CD14-positive monocyte (primary cell): ENCODE measurements at regions not wholly inside any gene's neighbourhood (a gene's known extent, or its start where the extent isn't known, plus 50 kb on each side); places are given as distances from the start of the nearest gene placed in this dataset.

Source experiments
- DNase-seq, 3 donors: peaks; one replicate each; pipeline ENCODE4 v3.0.0-alpha.2; 2011 to 2022
- H2AFZ ChIP-seq: 2 replicates; pipeline ENCODE4 v1.6.0; 2012; ENCODE audit warnings: mild to moderate bottlenecking, low read depth, low read length, inconsistent platforms; ENCODE audit not compliant: insufficient read depth, poor library complexity, severe bottlenecking
- H3K27ac ChIP-seq, 2 donors: 1 replicate in 1 of 2; 2 replicates in 1 of 2; pipeline ENCODE4 v1.5.1; 2012 to 2013; ENCODE audit warnings: low read length in 2 of 2, control low read depth in 1 of 2, inconsistent platforms in 1 of 2, low read depth in 1 of 2, mild to moderate bottlenecking in 1 of 2
- H3K27me3 ChIP-seq, 2 donors: one replicate each; pipeline versions ENCODE4 v1.6.0 to v1.6.1; 2011 to 2013; ENCODE audit warnings: low read length in 2 of 2; ENCODE audit not compliant: control insufficient read depth in 2 of 2, insufficient read depth in 2 of 2
- H3K36me3 ChIP-seq, 2 donors: replicated peaks in 1 of 2; 1 replicate in 1 of 2; 2 replicates in 1 of 2; pipeline versions ENCODE4 v1.5.1 to v1.6.1; 2012 to 2013; ENCODE audit warnings: low read length in 2 of 2, control low read depth in 1 of 2, inconsistent platforms in 1 of 2, mild to moderate bottlenecking in 1 of 2; ENCODE audit not compliant: insufficient read depth in 2 of 2, control insufficient read depth in 1 of 2
- H3K4me1 ChIP-seq, 2 donors: 1 replicate in 1 of 2; 2 replicates in 1 of 2; pipeline versions ENCODE4 v1.5.1 to v1.6.1; 2012 to 2013; ENCODE audit warnings: low read length in 2 of 2, control low read depth in 1 of 2, inconsistent platforms in 1 of 2, mild to moderate bottlenecking in 1 of 2, moderate library complexity in 1 of 2; ENCODE audit not compliant: insufficient read depth in 2 of 2, control insufficient read depth in 1 of 2
- H3K4me2 ChIP-seq: replicated peaks from 2 replicates; pipeline ENCODE3; 2012; ENCODE audit warnings: low read length, moderate library complexity, mild to moderate bottlenecking; ENCODE audit not compliant: poor library complexity, severe bottlenecking; ENCODE audit errors: extremely low read depth
- H3K4me3 ChIP-seq, 3 experiments: fragments of 200-600 bp in 1 of 3; sonication (generic) in 1 of 3; replicated peaks in 1 of 3; 1 replicate in 2 of 3; 2 replicates in 1 of 3; pipeline ENCODE4 v1.5.1; 2011 to 2013; ENCODE audit warnings: low read length in 3 of 3, mild to moderate bottlenecking in 3 of 3, control low read depth in 2 of 3, low read depth in 2 of 3, inconsistent platforms in 1 of 3, moderate library complexity in 1 of 3
- H3K79me2 ChIP-seq: 2 replicates; pipeline ENCODE4 v1.6.0; 2012; ENCODE audit warnings: mild to moderate bottlenecking, control low read depth, inconsistent platforms, low read length, moderate library complexity; ENCODE audit not compliant: insufficient read depth
- H3K9ac ChIP-seq: 2 replicates; pipeline ENCODE4 v1.6.0; 2017; ENCODE audit warnings: low read length, mild to moderate bottlenecking; ENCODE audit not compliant: insufficient read depth, poor library complexity, severe bottlenecking
- H3K9me3 ChIP-seq, 2 donors: replicated peaks in 1 of 2; 1 replicate in 1 of 2; 2 replicates in 1 of 2; pipeline versions ENCODE4 v1.5.1 to v1.6.1; 2012 to 2013; ENCODE audit warnings: low read length in 2 of 2, control low read depth in 1 of 2; ENCODE audit not compliant: control insufficient read depth in 1 of 2, insufficient read depth in 1 of 2
- H4K20me1 ChIP-seq: 2 replicates; pipeline ENCODE4 v1.6.0; 2012; ENCODE audit warnings: mild to moderate bottlenecking, low read length, control low read depth, moderate library complexity; ENCODE audit not compliant: insufficient read depth
- H3K27ac Mint-ChIP-seq, 7 donors: one replicate each; pipeline ENCODE4 v1.8.0; 2020; ENCODE audit warnings: mild to moderate bottlenecking in 7 of 7, mixed read lengths in 7 of 7, moderate library complexity in 6 of 7, inconsistent platforms in 2 of 7
- H3K27me3 Mint-ChIP-seq, 3 donors: one replicate each; pipeline ENCODE4 v1.8.0; 2021 to 2022; ENCODE audit warnings: low read depth in 3 of 3, mild to moderate bottlenecking in 3 of 3, mixed read lengths in 3 of 3, moderate library complexity in 3 of 3, inconsistent platforms in 1 of 3
- H3K36me3 Mint-ChIP-seq, 2 donors: one replicate each; pipeline ENCODE4 v1.8.0; 2020; ENCODE audit warnings: mixed read lengths in 2 of 2, inconsistent platforms in 1 of 2, mild to moderate bottlenecking in 1 of 2
- H3K4me1 Mint-ChIP-seq: one replicate; pipeline ENCODE4 v1.8.0; 2020; ENCODE audit warnings: mild to moderate bottlenecking, mixed read lengths
- H3K4me3 Mint-ChIP-seq, 2 donors: one replicate each; pipeline ENCODE4 v1.8.0; 2020; ENCODE audit warnings: mild to moderate bottlenecking in 2 of 2, mixed read lengths in 2 of 2, moderate library complexity in 1 of 2
- H3K9me3 Mint-ChIP-seq, 7 donors: one replicate each; pipeline ENCODE4 v1.8.0; 2020 to 2022; ENCODE audit warnings: mixed read lengths in 7 of 7, mild to moderate bottlenecking in 6 of 7, moderate library complexity in 6 of 7, inconsistent platforms in 2 of 7
- CTCF ChIP-seq: fragments of 200-600 bp; IDR thresholded peaks from one replicate; pipeline ENCODE4 v1.8.0; 2022; ENCODE audit warnings: antibody characterized with exemption, mild to moderate bottlenecking
- WGBS: methylation state at CpG from one replicate; pipeline ENCODE4 v1.1.5; 2013; ENCODE audit warnings: missing lambda C conversion rate; ENCODE audit not compliant: insufficient coverage; 5-methylcytosine and 5-hydroxymethylcytosine counted together
- intact Hi-C, 2 donors: fragments of 100-400 bp; cut with micrococcal nuclease; formaldehyde crosslinking; loops; one replicate each; pipeline versions ENCODE4 v1.15.0 to v1.15.1; 2023

DNA sequence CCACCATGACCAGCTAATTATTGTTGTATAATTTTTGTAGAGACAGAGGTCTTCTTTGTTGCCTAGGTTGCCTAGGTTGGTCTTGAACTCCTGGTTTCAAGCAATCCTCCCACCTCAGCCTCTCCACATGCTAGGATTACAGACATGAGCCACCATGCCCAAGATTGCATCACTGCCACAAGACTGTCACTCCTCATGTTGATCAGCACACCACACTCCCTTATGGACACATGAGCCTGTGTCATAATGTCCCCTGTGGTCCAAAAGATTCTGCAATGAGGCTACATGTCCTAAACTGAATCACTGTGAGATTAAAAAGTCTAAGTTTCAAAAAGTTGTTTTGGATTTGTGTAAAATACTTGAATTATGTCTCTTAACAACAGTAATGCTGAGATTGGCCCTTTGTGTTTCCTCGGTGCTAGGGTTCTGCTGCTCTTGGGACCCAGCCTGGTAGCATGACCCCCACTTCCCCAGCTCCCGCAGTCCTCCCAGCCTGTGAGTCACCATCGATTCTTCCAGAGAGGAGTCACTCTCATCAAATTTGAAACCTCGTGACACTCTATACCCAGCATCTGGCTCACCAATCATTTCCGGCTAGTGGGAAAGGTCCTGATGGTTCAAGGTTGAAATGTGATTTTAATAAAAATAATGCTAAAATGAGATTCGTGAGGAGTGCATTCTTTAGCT lies 890.9 kb downstream of the VRK1 start:
- peaks cover under 1 to 3% (median 2%) of the 10 kb centered on the region in 3 donors for H3K27me3 Mint-ChIP-seq
- no peaks in the 10 kb centered on the region for H3K36me3 ChIP-seq
- no peak overlapping the region for H3K27ac Mint-ChIP-seq
- TF ChIP-seq CTCF, result no peak
- H4K20me1 ChIP-seq, result no peaks in the 10 kb centered on the region
- H3K36me3 Mint-ChIP-seq, result no peaks in the 10 kb centered on the region
- H3K9ac ChIP-seq, result no peak overlapping the region
- H3K4me2 ChIP-seq, result no peak overlapping the region
- no peak for DNase-seq
- no peak overlapping the region for H2AFZ ChIP-seq
- intact Hi-C loops, result no loop called here
- no peaks in the 10 kb centered on the region for H3K9me3 ChIP-seq
- WGBS, result 100% methylated on average over 2 of the region's 6 CpGs
- H3K27me3 ChIP-seq, result no peaks in the 10 kb centered on the region
- no peaks in the 10 kb centered on the region for H3K4me1 Mint-ChIP-seq
- H3K4me3 ChIP-seq, result no peak overlapping the region
- H3K27ac ChIP-seq, result no peak overlapping the region
- H3K4me1 ChIP-seq, result no peaks in the 10 kb centered on the region
- H3K4me3 Mint-ChIP-seq, result no peak overlapping the region
- H3K9me3 Mint-ChIP-seq, result peaks cover 1 to 14% (median 8%) of the 10 kb centered on the region in 7 donors
- no peaks in the 10 kb centered on the region for H3K79me2 ChIP-seq

- H3K27ac Mint-ChIP-seq, result no peak overlapping the region
- 91% methylated on average over 8 of the region's 11 CpGs for WGBS
- H3K4me2 ChIP-seq, result no peak overlapping the region
Measured at GRCh38 chr14:97688631-97689336, 891.6 kb downstream of the VRK1 start.

More at GRCh38 chr14:97688631-97689336, 891.6 kb downstream of the VRK1 start:
- Mint-ChIP-seq H3K27me3 (peaks cover 2 to 3% (median 2%) of the 10 kb centered on the region in 3 donors), H3K4me3 (no peak overlapping the region), H3K36me3 (no peaks in the 10 kb centered on the region), H3K9me3 (peaks cover 1 to 14% (median 8%) of the 10 kb centered on the region in 7 donors), H3K4me1 (no peaks in the 10 kb centered on the region)
- Histone ChIP-seq H3K9me3 (no peaks in the 10 kb centered on the region), H3K9ac (no peak overlapping the region), H3K79me2 (no peaks in the 10 kb centered on the region), H4K20me1 (no peaks in the 10 kb centered on the region), H3K4me1 (no peaks in the 10 kb centered on the region), H3K27ac (no peak overlapping the region), H3K36me3 (no peaks in the 10 kb centered on the region), H3K27me3 (no peaks in the 10 kb centered on the region), H3K4me3 (no peak overlapping the region), H2AFZ (no peak overlapping the region)
- no peak for DNase-seq
- intact Hi-C loops, result no loop called here
- no peak for TF ChIP-seq CTCF
